Suprapubic skin (tissue), 4 donors: ENCODE measurements at regions not wholly inside any gene's neighbourhood (a gene's known extent, or its start where the extent isn't known, plus 50 kb on each side); places are given as distances from the start of the nearest gene placed in this dataset.
"Not testable (repeated sequence)": the region's sequence is repeated elsewhere in the genome, so short reads cannot be mapped to it uniquely, and the experiment has no call there.

Experiments used
- EP300 ChIP-seq: sonication (generic); formaldehyde crosslinking; IDR thresholded peaks from one replicate; pipeline ENCODE4 v1.6.1; 2017; ENCODE audit warnings: antibody characterized with exemption
- POLR2AphosphoS5 ChIP-seq, 3 donors: sonication (generic); formaldehyde crosslinking; IDR thresholded peaks; one replicate each; pipeline ENCODE4 v1.6.1; 2017; ENCODE audit warnings: antibody characterized with exemption in 3 of 3

DNA sequence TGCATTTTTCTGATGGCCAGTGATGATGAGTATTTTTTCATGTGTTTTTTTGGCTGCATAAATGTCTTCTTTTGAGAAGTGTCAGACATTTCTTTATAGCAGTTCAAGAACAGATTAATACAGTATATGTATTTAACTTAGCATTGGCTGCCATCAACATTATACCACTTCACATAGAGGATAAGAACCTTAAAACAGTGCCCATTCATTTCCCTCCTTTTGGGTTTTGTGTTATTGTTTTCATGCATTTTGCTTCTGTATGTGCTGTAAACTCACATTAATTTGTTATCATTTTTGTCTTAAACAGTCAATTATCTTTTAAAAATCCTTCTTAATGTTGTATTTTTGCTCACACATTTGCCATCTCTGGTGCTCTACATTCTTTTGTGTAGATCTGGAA lies 381.6 kb upstream of the DEFB115 start:
- TF ChIP-seq EP300; POLR2AphosphoS5 (IDR thresholded peaks at IDR 0.05): not testable (repeated sequence)
